Keratinocyte (primary cell): ENCODE measurements at regions not wholly inside any gene's neighbourhood (a gene's known extent, or its start where the extent isn't known, plus 50 kb on each side); places are given as distances from the start of the nearest gene placed in this dataset.

Experiments used
- DNase-seq: peaks from one replicate; pipeline ENCODE4 v3.0.0-alpha.2; 2011; ENCODE audit warnings: low read depth, missing footprints, low spot score
- FAIRE-seq: peaks from 2 replicates; lab custom pipeline; 2011; peaks lifted over from hg19 to GRCh38; lab: Jason Lieb, UNC
- H2AFZ ChIP-seq: 2 replicates; pipeline ENCODE4 v1.6.0; 2012; ENCODE audit warnings: low read length, control low read depth, inconsistent platforms; ENCODE audit not compliant: control insufficient read depth
- H3K27ac ChIP-seq: 2 replicates; pipeline ENCODE4 v1.5.1; 2011; ENCODE audit warnings: low read length; ENCODE audit not compliant: control insufficient read depth, insufficient read depth
- H3K27me3 ChIP-seq: 3 replicates; pipeline ENCODE4 v1.6.0; 2011; ENCODE audit warnings: low read length; ENCODE audit not compliant: control insufficient read depth, insufficient read depth; ENCODE audit errors: extremely low read depth
- H3K36me3 ChIP-seq, 2 experiments: 2 replicates in 1 of 2; 3 replicates in 1 of 2; pipeline ENCODE4 v1.5.1; 2011; ENCODE audit warnings: low read length in 2 of 2, mild to moderate bottlenecking in 1 of 2; ENCODE audit not compliant: control insufficient read depth in 2 of 2, insufficient read depth in 2 of 2; ENCODE audit errors: extremely low read depth in 1 of 2
- H3K4me1 ChIP-seq: 3 replicates; pipeline ENCODE4 v1.5.1; 2011; ENCODE audit warnings: low read length; ENCODE audit not compliant: control insufficient read depth, insufficient read depth; ENCODE audit errors: extremely low read depth
- H3K4me2 ChIP-seq: 3 replicates; pipeline ENCODE4 v1.6.0; 2011; ENCODE audit warnings: low read depth, low read length; ENCODE audit not compliant: control insufficient read depth, insufficient read depth; ENCODE audit errors: extremely low read depth
- H3K4me3 ChIP-seq, 3 experiments: fragments of 200-600 bp in 1 of 3; sonication (generic) in 1 of 3; 2 replicates in 2 of 3; 3 replicates in 1 of 3; pipeline ENCODE4 v1.5.1; 2011 to 2016; ENCODE audit warnings: low read length in 3 of 3, mild to moderate bottlenecking in 3 of 3, control low read depth in 2 of 3, inconsistent platforms in 1 of 3, low read depth in 1 of 3, mixed read lengths in 1 of 3, mixed run types in 1 of 3, moderate library complexity in 1 of 3; ENCODE audit not compliant: control insufficient read depth in 2 of 3, insufficient read depth in 2 of 3; ENCODE audit errors: extremely low read depth in 1 of 3
- H3K79me2 ChIP-seq: 2 replicates; pipeline ENCODE4 v1.6.0; 2012; ENCODE audit warnings: low read length; ENCODE audit not compliant: control insufficient read depth, insufficient read depth
- H3K9ac ChIP-seq: 3 replicates; pipeline ENCODE4 v1.6.0; 2011; ENCODE audit warnings: low read length; ENCODE audit not compliant: control insufficient read depth, insufficient read depth; ENCODE audit errors: extremely low read depth
- H3K9me1 ChIP-seq: 3 replicates; pipeline ENCODE4 v1.6.0; 2011; ENCODE audit warnings: low read length; ENCODE audit not compliant: control insufficient read depth, insufficient read depth; ENCODE audit errors: extremely low read depth
- H3K9me3 ChIP-seq: 2 replicates; pipeline ENCODE4 v1.5.1; 2012; ENCODE audit warnings: low read depth, low read length; ENCODE audit not compliant: control insufficient read depth
- H4K20me1 ChIP-seq: 3 replicates; pipeline ENCODE4 v1.6.0; 2011; ENCODE audit warnings: low read length; ENCODE audit not compliant: control insufficient read depth, insufficient read depth; ENCODE audit errors: extremely low read depth
- EZH2 ChIP-seq: IDR thresholded peaks from one replicate; pipeline ENCODE4 v1.6.1; 2012; ENCODE audit warnings: inconsistent platforms, mild to moderate bottlenecking, low read length, moderate library complexity
- dilution Hi-C: fragments of 300-500 bp; cut with MboI; formaldehyde crosslinking; loops from one replicate; pipeline ENCODE4 v1.7.0; 2020; ENCODE audit warnings: low sequenced_read_pairs; ENCODE audit not compliant: extremely low pct_ligation_motif_present
- TF ChIP-seq, protein P1 (sequence below), 3 experiments: IDR thresholded peaks in 1 of 3; conservative IDR thresholded peaks in 1 of 3; optimal IDR thresholded peaks in 1 of 3; 2 replicates in 2 of 3; 3 replicates in 1 of 3; pipeline versions ENCODE3 to v1.5.1; 2011; ENCODE audit warnings: low read length in 3 of 3, mild to moderate bottlenecking in 3 of 3, moderate library complexity in 2 of 3, control low read depth in 1 of 3, inconsistent platforms in 1 of 3; ENCODE audit not compliant: insufficient read depth in 2 of 3; ENCODE audit errors: extremely low read depth in 1 of 3

DNA sequence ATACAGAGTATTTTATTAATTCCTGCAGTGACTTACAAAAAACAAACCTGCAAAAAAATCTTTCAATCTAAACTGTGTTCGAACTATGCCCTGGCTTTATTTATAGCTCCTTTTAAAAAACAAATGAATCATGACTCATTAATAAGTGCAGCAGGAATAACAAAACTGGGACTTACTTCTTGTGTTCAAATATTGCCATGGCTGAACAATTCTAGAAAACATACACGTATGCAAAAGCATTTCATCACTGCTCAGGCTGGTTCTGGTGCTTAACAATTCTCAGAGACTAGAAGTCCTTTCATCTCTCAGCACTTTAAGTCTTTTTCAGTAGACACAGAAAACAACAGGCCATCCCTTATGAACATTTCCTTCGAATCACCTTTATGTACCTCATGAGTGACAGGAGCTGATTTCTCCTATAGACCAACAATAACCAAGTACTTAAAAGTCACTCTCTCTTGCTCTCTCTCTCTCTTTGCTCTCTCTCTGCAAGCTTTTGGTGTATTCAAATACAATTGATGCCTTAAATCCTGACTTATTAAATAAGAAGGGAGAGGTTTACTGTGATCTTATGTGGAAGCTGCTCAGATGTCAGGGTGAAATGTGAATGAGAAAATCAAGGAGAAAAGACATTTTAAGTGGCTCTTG, 268.8 kb downstream of the TTC8 start:
- Histone ChIP-seq H3K9ac (no peak overlapping the region), H3K4me2 (no peak overlapping the region), H3K4me1 (no peaks in the 10 kb centered on the region), H3K9me3 (no peaks in the 10 kb centered on the region), H3K4me3 (no peak overlapping the region), H3K79me2 (no peaks in the 10 kb centered on the region), H3K36me3 (no peaks in the 10 kb centered on the region), H3K27me3 (no peaks in the 10 kb centered on the region), H3K9me1 (no peaks in the 10 kb centered on the region), H4K20me1 (no peaks in the 10 kb centered on the region), H2AFZ (no peak overlapping the region), H3K27ac (no peak overlapping the region)
- FAIRE-seq, result no peak
- no peak for DNase-seq
- no peak for TF ChIP-seq EZH2
- TF ChIP-seq, protein P1, sequence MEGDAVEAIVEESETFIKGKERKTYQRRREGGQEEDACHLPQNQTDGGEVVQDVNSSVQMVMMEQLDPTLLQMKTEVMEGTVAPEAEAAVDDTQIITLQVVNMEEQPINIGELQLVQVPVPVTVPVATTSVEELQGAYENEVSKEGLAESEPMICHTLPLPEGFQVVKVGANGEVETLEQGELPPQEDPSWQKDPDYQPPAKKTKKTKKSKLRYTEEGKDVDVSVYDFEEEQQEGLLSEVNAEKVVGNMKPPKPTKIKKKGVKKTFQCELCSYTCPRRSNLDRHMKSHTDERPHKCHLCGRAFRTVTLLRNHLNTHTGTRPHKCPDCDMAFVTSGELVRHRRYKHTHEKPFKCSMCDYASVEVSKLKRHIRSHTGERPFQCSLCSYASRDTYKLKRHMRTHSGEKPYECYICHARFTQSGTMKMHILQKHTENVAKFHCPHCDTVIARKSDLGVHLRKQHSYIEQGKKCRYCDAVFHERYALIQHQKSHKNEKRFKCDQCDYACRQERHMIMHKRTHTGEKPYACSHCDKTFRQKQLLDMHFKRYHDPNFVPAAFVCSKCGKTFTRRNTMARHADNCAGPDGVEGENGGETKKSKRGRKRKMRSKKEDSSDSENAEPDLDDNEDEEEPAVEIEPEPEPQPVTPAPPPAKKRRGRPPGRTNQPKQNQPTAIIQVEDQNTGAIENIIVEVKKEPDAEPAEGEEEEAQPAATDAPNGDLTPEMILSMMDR (optimal IDR thresholded peaks at IDR 0.05 in 1 of 3, IDR thresholded peaks at IDR 0.05 in 1 of 3, conservative IDR thresholded peaks at IDR 0.05 in 1 of 3; ENCODE audit: extremely low read depth in 1 of 3, insufficient read depth in 2 of 3, low read length in 3 of 3), result no peak
- dilution Hi-C loops, result no loop called here

DNA sequence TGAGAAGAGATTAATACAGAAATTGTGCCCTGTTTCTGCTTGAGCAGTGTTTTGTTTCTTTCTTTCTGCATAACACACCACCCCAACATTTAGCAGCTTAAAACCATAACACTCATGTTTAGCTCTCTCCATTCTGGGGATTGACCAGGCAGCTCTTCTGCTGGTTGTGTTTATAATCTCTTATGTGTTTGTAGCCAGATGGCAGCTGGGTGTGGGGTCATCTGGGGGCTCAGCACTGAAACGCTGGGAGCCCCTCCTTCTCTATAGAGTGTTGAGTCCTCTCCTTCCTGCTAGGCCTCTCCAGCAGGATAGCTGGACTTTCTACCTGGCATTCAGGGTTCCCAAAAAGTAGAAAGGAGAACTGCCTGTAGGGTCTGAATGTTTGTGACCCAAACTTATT, 270.6 kb downstream of the TTC8 start:
- Histone ChIP-seq H3K27me3 (no peaks in the 10 kb centered on the region), H4K20me1 (no peaks in the 10 kb centered on the region), H3K27ac (no peak overlapping the region), H3K79me2 (no peaks in the 10 kb centered on the region), H3K9ac (no peak overlapping the region), H3K4me3 (no peak overlapping the region), H3K36me3 (no peaks in the 10 kb centered on the region), H3K4me2 (no peak overlapping the region), H3K9me1 (no peaks in the 10 kb centered on the region), H3K9me3 (no peaks in the 10 kb centered on the region), H3K4me1 (no peaks in the 10 kb centered on the region), H2AFZ (no peak overlapping the region)
- DNase-seq (no peak), FAIRE-seq (no peak)
- TF ChIP-seq, protein P1 (optimal IDR thresholded peaks at IDR 0.05 in 1 of 3, IDR thresholded peaks at IDR 0.05 in 1 of 3, conservative IDR thresholded peaks at IDR 0.05 in 1 of 3; ENCODE audit: extremely low read depth in 1 of 3, insufficient read depth in 2 of 3, low read length in 3 of 3), result no peak
- TF ChIP-seq EZH2, result no peak
- dilution Hi-C loops, result no loop called here
